ENCODE measurements at regions not wholly inside any gene's neighbourhood (a gene's known extent, or its start where the extent isn't known, plus 50 kb on each side); places are given as distances from the start of the nearest gene placed in this dataset.

GRCh38 chr4:41435510-41435909 lies 102.4 kb upstream of the LIMCH1 start:
- TF ChIP-seq, protein P1, sequence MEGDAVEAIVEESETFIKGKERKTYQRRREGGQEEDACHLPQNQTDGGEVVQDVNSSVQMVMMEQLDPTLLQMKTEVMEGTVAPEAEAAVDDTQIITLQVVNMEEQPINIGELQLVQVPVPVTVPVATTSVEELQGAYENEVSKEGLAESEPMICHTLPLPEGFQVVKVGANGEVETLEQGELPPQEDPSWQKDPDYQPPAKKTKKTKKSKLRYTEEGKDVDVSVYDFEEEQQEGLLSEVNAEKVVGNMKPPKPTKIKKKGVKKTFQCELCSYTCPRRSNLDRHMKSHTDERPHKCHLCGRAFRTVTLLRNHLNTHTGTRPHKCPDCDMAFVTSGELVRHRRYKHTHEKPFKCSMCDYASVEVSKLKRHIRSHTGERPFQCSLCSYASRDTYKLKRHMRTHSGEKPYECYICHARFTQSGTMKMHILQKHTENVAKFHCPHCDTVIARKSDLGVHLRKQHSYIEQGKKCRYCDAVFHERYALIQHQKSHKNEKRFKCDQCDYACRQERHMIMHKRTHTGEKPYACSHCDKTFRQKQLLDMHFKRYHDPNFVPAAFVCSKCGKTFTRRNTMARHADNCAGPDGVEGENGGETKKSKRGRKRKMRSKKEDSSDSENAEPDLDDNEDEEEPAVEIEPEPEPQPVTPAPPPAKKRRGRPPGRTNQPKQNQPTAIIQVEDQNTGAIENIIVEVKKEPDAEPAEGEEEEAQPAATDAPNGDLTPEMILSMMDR (IDR thresholded peaks at IDR 0.05), result no peak
- TF ChIP-seq POLR2A (IDR thresholded peaks at IDR 0.05), result no peak

Data from vagina (tissue), 2 donors.